GM20000 (cell line): ENCODE measurements at regions not wholly inside any gene's neighbourhood (a gene's known extent, or its start where the extent isn't known, plus 50 kb on each side); places are given as distances from the start of the nearest gene placed in this dataset.

Experiments
- DNase-seq: peaks from one replicate; pipeline ENCODE4 v3.0.0; 2012; ENCODE audit warnings: low spot score
- TF ChIP-seq, protein P1 (sequence below): IDR thresholded peaks from 2 replicates; pipeline ENCODE4 v1.5.1; 2012; ENCODE audit warnings: mild to moderate bottlenecking, control low read depth; ENCODE audit errors: extremely low read depth, missing control alignments

DNA sequence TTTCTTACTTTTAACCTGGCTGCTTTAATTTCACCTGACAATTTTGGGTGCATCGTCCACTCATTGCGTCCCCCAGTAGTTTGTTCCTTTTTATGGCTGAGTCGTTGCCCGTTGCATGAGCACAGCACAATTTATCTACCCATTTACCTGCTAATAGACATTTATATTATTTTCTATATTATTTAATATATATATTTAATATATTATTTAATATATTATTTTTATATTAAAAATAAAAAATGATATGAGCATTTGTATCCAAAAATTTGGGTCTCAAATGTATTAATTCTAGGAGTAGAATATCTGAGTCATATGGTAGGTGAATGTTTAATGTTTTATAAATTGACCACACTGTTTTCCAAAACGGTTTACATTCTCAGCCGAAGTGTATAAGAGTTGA, 300.2 kb downstream of the THBS2 start:
- no peak for DNase-seq
- TF ChIP-seq, protein P1, sequence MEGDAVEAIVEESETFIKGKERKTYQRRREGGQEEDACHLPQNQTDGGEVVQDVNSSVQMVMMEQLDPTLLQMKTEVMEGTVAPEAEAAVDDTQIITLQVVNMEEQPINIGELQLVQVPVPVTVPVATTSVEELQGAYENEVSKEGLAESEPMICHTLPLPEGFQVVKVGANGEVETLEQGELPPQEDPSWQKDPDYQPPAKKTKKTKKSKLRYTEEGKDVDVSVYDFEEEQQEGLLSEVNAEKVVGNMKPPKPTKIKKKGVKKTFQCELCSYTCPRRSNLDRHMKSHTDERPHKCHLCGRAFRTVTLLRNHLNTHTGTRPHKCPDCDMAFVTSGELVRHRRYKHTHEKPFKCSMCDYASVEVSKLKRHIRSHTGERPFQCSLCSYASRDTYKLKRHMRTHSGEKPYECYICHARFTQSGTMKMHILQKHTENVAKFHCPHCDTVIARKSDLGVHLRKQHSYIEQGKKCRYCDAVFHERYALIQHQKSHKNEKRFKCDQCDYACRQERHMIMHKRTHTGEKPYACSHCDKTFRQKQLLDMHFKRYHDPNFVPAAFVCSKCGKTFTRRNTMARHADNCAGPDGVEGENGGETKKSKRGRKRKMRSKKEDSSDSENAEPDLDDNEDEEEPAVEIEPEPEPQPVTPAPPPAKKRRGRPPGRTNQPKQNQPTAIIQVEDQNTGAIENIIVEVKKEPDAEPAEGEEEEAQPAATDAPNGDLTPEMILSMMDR = no peak

DNA sequence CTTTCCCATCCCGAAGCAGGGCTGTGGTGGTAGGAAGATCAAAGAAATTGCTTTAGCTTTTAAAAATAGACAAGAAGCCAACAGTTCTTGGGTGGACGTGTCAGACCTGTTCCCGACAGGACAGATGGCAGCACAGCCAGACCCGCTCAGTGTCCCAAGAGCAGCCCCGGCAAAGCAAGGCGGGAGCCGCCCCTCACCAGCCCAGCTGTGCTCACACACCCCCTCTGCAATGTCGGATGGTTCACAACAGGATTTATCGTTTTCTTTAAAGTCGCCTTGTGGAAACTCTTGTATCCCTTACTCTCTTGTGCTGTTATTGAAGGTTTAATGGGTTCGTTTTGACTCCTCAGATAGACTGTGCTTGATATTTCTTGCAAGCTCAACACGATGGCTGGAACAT, 302.4 kb downstream of the THBS2 start:
- no peak for DNase-seq

DNA sequence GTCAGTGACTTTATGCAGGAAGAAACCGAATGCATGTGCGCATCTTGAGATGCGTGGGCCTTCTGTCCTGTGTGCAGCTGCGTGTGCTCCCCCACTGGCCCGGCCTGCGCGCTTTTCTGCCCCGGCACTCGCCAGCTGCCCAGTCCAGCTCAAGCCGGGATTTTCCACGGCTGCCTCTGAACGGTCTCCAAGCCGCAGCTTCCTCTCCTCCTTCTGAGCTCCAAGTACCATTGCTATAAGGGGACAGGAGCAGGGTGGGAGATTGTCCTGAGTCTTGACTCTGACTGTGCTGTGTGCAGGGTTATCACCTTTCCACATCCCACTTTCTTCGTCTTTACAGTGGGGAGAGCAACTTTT, 302.8 kb downstream of the THBS2 start:
- TF ChIP-seq, protein P1 = no peak
- DNase-seq = no peak

More for the DNA sequence above, 302.4 kb downstream of the THBS2 start:
- TF ChIP-seq, protein P1 = no peak

DNA sequence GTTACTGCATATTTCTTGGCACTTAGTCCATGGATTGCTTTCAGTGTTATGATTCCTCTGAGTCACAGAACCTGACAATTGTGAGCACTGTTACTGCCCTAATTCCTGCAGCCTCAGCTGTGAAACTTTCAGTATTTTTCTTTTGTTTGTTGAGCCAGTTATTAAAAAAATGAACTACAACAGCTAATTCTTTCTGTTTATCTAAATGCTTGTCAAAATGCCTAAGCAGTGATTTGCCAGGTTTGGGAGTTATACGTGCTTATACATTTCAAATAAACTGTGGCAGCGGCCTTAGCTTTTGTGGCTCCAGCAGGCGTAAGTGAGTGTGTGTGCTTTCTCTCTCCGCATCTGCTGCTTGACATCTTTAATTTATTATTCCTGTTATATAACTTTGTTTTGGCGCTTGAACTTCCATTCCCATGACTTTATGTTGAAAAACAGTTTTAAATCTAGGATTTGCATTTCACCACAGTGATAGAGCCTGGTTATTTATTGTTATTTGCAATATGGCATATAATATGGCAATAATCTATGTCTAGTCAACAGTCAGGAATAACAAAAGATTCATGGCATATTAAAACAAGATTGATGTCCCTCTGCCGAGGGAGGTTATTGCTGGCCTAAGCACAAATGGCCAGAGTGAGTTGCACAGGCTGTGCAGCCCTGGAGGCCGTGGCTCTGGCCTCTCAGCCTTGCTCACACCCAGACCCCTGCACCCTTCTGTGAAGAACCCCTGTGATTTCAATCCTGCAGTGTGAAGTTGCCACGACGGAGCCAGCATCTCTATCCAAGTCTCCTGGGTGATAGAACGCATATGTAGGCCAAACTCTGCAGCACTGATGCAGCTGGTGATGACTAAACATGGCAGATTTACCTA, 303.4 kb downstream of the THBS2 start:
- TF ChIP-seq, protein P1 = no peak
- DNase-seq = no peak

DNA sequence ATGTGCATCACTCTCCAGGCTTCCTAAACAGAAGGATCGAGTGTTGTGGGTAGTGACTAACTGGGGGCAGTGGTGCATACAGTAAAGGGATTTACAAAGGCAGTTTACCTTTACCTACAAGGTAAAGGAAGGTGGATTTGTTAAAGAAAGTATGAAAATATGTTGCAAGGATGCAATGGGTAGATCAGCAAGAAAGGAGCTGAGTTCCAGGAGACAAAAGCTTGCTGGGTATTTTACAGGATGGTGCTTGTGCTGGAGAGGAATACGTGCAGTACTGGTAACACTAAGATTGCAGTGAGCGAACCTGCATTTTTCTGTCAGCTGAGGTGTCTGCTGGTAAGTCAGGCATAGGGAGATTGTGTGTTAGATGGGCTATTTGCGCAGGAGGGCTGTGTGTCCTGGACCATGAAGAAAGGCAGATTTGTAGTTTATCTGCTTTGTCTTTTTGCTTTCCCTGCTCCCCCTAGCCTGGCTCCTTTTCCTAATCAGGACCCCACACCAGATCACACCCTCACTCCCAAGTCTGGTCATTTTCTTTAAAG, 304.6 kb downstream of the THBS2 start:
- TF ChIP-seq, protein P1 = no peak
- no peak for DNase-seq

DNA sequence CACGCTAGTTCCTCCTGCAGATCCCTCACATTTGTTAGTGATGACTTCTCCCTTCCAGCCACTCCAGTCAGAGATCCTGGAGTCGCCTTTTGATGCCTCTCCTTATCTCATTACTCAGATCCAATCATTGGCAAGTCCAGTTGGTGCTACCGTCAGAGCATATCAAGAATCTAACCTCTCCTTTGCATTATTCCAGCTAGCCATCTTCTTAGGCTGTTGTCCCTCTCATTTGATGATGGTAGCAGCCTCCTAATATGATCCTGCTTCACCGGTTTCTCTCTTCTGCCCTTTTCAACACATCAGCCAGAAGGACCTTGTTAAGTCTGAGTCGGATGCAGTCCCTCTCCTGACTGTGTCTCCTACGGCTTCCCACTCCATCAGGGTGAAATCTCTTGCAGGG, 305.6 kb downstream of the THBS2 start:
- TF ChIP-seq, protein P1 = no peak
- no peak for DNase-seq

DNA sequence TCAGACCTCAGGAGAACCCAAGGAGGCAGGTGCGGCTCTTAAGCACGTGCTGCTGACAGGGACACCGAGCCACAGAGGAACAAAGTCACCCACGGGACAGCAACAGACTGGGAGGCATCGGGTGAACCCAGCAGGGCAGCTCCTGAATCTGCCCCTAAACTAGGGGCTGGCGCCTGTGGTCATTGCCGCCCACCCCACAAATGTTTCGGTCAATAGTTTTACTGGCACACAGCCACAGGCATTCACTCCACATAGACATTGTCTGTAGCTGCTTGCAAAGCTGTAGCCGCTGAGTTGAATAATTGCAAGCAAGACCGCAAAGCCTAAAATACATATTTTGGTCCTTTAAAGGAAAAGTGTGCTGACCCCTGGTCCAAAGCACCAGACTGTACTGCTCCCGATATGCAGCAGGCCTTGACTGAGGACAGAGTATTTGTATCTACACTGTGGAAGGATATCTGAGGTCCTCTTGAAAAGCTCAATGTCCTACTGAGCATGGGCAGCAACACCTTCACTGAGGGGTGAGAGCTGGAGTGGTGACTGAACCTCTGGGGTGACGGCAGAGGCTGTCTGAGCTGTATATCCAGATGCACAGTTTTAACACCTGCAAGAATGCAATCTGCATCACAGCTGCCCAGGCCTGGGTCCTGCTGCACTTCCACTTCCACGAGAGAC, 310.3 kb downstream of the THBS2 start:
- DNase-seq = no peak
- TF ChIP-seq, protein P1 = no peak
